Stimulated activated naive CD4-positive, alpha-beta T cell (primary cell): ENCODE measurements at regions not wholly inside any gene's neighbourhood (a gene's known extent, or its start where the extent isn't known, plus 50 kb on each side); places are given as distances from the start of the nearest gene placed in this dataset.

Experiments
- DNase-seq, 6 experiments: peaks; one replicate each; lab custom pipeline; 2025; lab: John Stamatoyannopoulos, UW

- no peak for DNase-seq
These were observed 1466.4 kb downstream of the PLA2G4A start for GRCh38 chr1:188295157-188295556.

DNA sequence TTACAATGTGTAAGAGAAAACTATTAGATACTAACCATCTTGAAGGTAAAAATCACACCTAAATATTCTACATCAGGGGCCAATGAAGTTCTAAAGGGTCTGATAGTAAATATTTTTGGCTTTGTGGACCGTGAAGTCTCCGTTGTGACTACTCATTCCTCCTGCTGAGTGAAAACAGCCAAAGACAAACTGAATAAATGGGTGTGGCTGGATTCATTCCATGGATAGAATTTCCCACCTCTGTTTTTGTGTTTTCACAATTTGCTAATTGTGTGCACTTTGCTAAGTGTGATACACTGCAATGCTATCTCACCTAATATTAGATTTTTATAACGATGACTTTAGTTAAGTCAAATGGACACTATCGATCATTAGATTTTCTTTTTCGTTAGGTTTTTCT, 1474.0 kb downstream of the PLA2G4A start:
- no peak for DNase-seq

- no peak for DNase-seq
These were observed 1485.9 kb downstream of the PLA2G4A start for GRCh38 chr1:188314557-188315137.

DNA sequence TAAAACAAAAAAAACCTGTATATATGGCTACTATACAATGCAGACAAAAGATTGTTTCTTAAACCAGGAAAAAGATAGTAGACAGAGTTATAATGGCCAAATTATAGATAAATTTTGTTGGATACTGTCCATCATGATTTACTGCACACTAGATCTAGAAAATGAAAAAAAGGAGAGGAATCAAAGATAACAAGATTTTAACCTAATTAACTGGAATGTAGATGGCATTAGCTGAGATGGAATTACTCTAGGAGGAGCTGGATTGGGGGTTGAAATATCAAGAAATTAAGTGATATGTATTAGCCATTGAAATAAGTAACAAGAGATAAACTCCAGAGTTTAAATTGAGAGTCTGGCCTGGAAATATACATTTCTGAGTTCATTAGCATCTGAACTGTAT, 1489.1 kb downstream of the PLA2G4A start:
- DNase-seq = no peak

DNA sequence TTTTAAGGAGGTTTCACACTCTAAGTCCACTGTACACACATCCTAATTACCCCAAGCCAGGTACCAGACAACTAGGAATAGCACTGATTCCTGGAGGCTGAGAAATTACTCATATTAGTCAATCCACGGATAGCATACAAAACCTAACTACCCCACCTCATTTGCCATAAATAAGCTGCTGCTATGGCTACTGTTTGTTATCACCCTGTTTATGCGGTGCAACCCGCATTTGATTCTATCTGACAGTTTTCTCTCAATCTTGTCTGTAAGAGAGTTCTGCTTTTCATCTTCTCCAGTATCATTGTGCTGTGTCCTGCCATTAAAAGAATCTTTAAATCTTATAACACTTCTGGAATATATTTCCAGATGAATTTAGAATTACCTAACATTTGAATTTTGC, 1496.5 kb downstream of the PLA2G4A start:
- no peak for DNase-seq

- no peak for DNase-seq
These were observed 1515.2 kb downstream of the PLA2G4A start for GRCh38 chr1:188343914-188344313.

GRCh38 chr1:188350104-188350503, 1521.4 kb downstream of the PLA2G4A start:
- no peak for DNase-seq

GRCh38 chr1:188355082-188355481, 1526.3 kb downstream of the PLA2G4A start:
- DNase-seq = no peak

GRCh38 chr1:188355847-188356246, 1527.1 kb downstream of the PLA2G4A start:
- DNase-seq = no peak

GRCh38 chr1:188359315-188359714, 1530.6 kb downstream of the PLA2G4A start:
- no peak for DNase-seq

GRCh38 chr1:188363943-188364342, 1535.2 kb downstream of the PLA2G4A start:
- no peak for DNase-seq

DNA sequence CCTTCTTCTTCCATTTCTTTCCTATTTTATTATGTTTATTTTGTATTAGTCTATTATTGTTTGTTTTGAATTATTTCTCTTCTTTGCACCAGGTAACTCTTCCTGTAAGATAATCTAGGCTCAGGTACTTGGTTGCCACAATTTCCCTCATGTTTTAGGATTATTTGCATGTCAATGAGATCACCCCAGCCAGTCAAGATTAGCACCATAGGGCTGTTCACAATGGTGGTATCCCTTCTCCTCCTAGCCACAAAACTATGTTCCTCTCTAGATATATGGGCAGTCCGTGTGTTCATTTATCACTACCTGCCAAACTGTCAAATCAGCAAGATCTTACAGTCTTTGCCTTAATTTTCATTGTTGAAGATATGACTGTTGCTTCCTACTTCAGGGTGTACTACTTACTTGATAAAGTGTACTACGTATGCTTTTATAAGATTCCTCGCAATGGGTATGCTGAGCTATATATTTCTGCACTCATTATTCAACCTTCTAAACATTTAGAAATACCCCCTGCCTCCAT, 1536.2 kb downstream of the PLA2G4A start:
- DNase-seq = no peak

GRCh38 chr1:188365874-188366273, 1537.1 kb downstream of the PLA2G4A start:
- no peak for DNase-seq

DNA sequence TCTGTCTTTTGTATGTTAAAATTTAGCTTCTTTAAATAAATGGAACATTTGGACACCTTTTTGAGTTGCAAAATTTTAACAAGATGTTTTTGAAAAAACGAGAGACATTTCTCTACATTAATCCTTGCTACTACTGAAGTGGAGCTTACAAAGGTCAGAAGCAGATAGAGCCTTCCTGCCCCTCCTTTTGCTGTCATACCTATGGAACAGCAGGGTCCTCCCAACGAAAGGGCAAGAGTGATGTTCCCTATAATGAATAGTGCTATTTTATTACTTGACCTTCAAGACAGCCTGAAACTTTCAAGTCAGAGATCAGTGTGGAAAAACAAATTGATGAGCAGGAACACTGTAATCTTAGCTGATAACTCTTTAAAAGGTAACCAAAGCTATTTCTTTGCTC, 1538.9 kb downstream of the PLA2G4A start:
- no peak for DNase-seq

- DNase-seq = no peak
These were observed 1542.6 kb downstream of the PLA2G4A start for GRCh38 chr1:188371295-188371806.

DNA sequence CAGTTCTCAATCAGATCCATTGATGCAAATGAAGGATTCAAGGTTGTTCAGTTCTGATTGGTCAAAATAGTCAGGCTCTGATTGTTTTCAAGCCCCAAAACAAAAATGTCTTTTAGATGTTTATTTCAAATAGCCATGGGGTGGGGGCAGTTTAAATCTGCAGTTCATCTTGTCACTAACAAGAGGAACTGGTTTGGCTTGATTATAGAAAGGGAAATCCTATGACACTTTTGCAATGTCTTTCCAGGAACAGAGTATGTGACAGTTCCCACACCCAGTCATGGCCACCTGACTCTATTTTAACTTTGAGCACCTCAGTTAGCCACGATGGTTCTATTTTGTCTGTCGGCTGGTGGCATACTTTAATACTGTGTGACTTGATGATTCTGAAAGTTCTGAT, 1544.1 kb downstream of the PLA2G4A start:
- DNase-seq = no peak

- DNase-seq = no peak
These were observed 1554.1 kb downstream of the PLA2G4A start for GRCh38 chr1:188382851-188383250.

- no peak for DNase-seq
These were observed 1557.4 kb downstream of the PLA2G4A start for GRCh38 chr1:188386161-188386560.

DNA sequence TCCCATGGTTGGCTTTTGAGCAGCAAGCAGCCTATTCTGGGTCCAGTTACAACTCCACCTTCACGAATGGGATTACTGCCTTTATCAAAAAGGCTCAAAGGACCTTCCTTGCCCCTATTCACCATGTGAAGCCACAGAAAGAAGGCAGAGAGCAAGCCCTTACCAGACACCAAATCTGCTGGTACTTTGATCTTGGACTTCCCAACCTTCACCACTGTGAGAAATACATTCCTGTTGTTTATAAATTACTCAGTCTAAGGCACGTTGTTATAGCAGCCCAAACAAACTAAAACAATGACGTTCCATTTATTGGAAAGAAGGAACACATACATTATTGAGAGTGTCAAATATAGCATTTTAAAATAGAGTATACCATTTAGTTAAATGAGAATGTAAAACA, 1557.9 kb downstream of the PLA2G4A start:
- DNase-seq = no peak

DNA sequence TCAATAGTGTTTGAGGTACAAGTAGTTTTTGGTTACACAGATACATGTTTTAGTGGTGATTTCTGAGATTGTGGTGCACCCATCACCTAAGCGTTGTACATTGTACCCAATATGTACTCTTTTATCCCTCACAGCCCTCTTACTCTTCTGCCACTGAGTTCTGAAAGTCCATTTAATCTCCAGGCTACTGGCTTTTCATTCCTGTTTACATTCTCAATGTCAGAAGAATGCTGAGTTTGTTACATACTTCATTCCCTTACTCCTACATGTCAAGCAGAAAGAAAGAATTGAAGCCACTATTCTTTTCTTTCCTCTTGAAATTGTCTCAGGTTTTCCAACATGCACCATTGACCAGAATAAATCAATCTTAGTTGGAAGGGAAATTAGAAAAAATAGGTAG, 1565.9 kb downstream of the PLA2G4A start:
- no peak for DNase-seq

DNA sequence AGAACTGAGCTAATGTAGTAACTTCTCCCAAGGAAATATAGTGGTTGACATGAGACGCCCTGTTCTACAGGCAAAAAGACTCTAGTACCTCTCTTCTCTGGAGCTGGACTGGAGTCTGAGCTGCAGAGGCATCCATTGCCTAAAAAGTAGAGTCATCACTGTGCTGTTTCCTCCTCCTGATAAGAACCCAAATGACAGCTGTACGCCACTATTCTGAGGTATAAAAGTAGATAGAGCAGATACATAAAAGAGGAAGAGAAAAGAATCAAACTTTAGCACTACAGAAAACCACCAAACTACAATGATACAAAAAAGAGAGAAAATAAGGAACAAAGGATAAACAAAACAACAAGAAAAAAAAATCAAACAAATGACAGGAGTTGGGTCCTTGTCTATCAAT, 1568.8 kb downstream of the PLA2G4A start:
- DNase-seq = no peak

DNA sequence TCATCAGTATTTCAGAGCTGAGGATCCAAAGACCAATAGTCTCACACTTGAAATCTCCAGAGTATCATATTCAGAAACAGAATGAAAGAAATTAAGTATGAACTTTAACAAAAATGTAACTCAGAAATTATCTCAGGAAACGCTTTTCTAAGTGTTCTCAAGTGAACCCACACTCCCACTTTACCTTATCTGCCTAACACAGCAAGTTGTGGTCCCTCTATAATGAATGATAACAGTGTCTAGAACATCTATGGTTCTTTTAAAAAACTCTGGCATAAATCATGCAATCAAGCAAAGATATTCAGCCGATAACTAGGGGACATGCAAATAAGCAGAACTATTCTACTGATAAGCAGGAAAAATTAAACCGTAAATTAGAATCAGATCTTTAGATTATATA, 1574.2 kb downstream of the PLA2G4A start:
- no peak for DNase-seq

DNA sequence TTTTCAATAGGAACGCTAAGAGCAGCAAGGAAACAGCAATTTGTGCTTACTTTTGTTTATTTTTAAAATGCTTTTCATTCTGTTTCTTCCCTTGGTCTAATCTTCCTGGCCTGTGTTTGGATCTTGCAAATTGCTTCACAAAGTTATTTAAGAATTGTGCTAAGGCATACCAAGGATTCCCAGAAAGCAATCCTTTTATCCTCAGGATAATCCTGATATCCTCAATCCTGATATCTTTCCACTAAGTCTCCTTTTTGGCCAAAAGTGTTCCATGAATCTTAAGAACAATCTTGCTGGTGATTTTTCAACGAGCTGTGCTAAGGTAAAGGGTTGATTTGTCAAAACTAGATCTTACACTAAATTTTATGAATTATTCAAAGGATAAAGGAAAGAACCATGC, 1577.9 kb downstream of the PLA2G4A start:
- DNase-seq = no peak

GRCh38 chr1:188420177-188420576, 1591.4 kb downstream of the PLA2G4A start:
- DNase-seq = no peak
